OCI-LY7 (cell line): ENCODE measurements at regions not wholly inside any gene's neighbourhood (a gene's known extent, or its start where the extent isn't known, plus 50 kb on each side); places are given as distances from the start of the nearest gene placed in this dataset.

ENCODE experiments used
- EZH2phosphoT487 ChIP-seq: fragments of 200-600 bp; sonication (generic); IDR thresholded peaks from 2 replicates; pipeline ENCODE4 v1.6.1; 2018; ENCODE audit warnings: low read depth, borderline replicate concordance, mild to moderate bottlenecking, mixed run types, antibody characterized with exemption, low read length, moderate library complexity, mixed read lengths
- TF ChIP-seq, protein P1 (sequence below): fragments of 200-600 bp; sonication (generic); conservative IDR thresholded peaks from 2 replicates; pipeline ENCODE4 v1.5.1; 2014; ENCODE audit warnings: mild to moderate bottlenecking, antibody characterized with exemption, low read length, moderate library complexity, mixed read lengths

DNA sequence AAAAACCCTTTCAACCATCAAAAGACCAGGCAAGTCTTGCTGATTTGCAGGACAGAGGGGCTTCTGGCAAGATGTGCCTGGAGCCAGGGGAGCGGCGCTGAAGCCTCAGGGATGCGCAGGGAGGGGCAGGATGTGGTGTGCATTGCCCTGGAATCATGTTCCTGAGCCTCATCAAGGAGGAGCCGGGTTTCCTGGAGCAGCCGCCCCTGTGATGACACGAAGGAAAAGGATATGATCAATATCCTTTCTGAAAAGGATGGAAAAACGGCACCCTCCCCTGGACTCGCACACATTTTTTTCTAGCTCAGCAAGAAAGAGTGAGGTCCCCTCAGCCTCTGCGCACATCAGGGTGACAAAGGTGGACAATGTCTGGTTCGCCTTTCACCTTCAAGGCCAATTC lies 173.1 kb upstream of the SSTR4 start:
- TF ChIP-seq, protein P1, sequence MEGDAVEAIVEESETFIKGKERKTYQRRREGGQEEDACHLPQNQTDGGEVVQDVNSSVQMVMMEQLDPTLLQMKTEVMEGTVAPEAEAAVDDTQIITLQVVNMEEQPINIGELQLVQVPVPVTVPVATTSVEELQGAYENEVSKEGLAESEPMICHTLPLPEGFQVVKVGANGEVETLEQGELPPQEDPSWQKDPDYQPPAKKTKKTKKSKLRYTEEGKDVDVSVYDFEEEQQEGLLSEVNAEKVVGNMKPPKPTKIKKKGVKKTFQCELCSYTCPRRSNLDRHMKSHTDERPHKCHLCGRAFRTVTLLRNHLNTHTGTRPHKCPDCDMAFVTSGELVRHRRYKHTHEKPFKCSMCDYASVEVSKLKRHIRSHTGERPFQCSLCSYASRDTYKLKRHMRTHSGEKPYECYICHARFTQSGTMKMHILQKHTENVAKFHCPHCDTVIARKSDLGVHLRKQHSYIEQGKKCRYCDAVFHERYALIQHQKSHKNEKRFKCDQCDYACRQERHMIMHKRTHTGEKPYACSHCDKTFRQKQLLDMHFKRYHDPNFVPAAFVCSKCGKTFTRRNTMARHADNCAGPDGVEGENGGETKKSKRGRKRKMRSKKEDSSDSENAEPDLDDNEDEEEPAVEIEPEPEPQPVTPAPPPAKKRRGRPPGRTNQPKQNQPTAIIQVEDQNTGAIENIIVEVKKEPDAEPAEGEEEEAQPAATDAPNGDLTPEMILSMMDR = no peak
- TF ChIP-seq EZH2phosphoT487 = no peak
